GM20000 (cell line): ENCODE measurements at regions not wholly inside any gene's neighbourhood (a gene's known extent, or its start where the extent isn't known, plus 50 kb on each side); places are given as distances from the start of the nearest gene placed in this dataset.
"Not testable (repeated sequence)": the region's sequence is repeated elsewhere in the genome, so short reads cannot be mapped to it uniquely, and the experiment has no call there.

Source experiments
- DNase-seq: peaks from one replicate; pipeline ENCODE4 v3.0.0; 2012; ENCODE audit warnings: low spot score
- TF ChIP-seq, protein P1 (sequence below): IDR thresholded peaks from 2 replicates; pipeline ENCODE4 v1.5.1; 2012; ENCODE audit warnings: mild to moderate bottlenecking, control low read depth; ENCODE audit errors: extremely low read depth, missing control alignments

GRCh38 chr7:93720106-93720505 lies 145.6 kb upstream of the CALCR start:
- TF ChIP-seq, protein P1, sequence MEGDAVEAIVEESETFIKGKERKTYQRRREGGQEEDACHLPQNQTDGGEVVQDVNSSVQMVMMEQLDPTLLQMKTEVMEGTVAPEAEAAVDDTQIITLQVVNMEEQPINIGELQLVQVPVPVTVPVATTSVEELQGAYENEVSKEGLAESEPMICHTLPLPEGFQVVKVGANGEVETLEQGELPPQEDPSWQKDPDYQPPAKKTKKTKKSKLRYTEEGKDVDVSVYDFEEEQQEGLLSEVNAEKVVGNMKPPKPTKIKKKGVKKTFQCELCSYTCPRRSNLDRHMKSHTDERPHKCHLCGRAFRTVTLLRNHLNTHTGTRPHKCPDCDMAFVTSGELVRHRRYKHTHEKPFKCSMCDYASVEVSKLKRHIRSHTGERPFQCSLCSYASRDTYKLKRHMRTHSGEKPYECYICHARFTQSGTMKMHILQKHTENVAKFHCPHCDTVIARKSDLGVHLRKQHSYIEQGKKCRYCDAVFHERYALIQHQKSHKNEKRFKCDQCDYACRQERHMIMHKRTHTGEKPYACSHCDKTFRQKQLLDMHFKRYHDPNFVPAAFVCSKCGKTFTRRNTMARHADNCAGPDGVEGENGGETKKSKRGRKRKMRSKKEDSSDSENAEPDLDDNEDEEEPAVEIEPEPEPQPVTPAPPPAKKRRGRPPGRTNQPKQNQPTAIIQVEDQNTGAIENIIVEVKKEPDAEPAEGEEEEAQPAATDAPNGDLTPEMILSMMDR, result no peak
- DNase-seq, result no peak

DNA sequence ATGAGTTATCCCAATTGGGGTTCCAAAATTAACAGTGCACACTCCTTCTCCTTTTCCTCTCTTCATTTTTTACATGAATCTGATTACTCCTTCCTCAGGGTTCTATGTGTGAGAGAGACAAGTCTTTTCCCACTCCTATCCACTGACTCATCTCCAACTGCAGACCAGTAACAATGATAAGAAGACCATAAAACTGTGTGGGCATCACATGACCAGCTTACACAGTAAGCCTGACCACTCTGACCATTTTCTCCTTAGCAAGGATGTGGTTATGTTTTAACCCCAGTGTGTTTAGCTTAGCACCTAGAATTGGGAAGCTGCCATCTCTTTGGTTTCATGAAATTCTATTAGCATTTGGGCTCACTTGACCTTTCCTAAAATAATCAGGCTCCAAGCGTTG lies 145.0 kb upstream of the CALCR start:
- TF ChIP-seq, protein P1, result no peak
- no peak for DNase-seq

DNA sequence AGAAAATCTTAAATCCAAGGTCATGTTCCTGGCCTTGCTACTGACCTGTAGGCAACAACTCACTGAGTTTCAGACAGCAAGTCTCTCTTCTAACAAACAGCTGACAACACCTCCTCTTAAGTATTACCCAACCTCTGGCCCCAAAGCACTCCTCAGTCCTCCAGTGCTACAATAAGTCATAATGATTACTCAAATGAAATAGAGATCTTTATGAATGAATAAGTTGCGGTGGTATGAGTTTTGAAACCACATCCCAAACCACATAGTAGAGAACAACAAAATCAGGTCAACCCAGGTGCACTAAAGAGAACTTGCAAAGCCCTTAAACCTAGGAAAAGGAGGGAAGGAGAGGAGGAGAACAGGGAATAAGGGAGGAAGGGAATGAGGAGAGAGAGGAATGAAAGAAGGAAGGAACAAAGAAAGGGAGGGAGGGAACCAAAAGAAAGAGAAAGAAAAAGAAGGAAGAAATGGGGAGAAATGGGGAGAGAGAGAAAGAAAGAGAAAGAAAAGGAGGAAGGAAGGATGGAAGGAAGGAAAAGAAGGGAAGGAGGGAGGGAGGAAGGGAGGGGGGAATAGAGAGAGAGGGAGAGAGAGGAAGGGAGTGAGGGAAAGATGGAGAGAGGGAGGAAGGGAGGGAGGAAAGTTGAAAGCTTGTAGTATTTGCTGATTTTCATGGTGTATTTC lies 142.8 kb upstream of the CALCR start:
- TF ChIP-seq, protein P1, result no peak
- no peak for DNase-seq

- peak; percentile 6 for DNase-seq
- TF ChIP-seq, protein P1, result no peak
Measured at GRCh38 chr7:93715234-93715633, 140.7 kb upstream of the CALCR start.

GRCh38 chr7:93711926-93712325 lies 137.4 kb upstream of the CALCR start:
- TF ChIP-seq, protein P1, result no peak
- DNase-seq, result no peak

DNA sequence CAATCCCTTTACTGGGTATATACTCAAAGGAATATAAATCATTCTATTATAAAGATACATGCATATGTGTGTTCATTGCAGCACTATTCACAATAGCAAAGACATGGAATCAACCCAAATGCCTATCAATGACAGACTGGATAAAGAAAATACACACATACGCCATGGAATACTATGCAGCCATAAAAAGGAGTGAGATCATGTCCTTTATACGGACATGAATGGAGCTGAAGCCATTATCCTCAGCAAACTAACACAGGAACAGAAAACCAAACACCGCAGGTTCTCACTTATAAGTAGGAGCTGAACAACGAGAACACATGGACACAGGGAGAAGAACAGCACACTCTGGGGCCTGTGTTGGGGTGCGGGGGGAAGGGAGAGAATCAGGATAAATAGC lies 133.7 kb upstream of the CALCR start:
- not testable (repeated sequence) for DNase-seq

GRCh38 chr7:93707249-93707648 lies 132.7 kb upstream of the CALCR start:
- TF ChIP-seq, protein P1, result no peak
- no peak for DNase-seq

GRCh38 chr7:93706162-93706561 lies 131.6 kb upstream of the CALCR start:
- not testable (repeated sequence) for DNase-seq
